ENCODE measurements at regions not wholly inside any gene's neighbourhood (a gene's known extent, or its start where the extent isn't known, plus 50 kb on each side); places are given as distances from the start of the nearest gene placed in this dataset.

DNA sequence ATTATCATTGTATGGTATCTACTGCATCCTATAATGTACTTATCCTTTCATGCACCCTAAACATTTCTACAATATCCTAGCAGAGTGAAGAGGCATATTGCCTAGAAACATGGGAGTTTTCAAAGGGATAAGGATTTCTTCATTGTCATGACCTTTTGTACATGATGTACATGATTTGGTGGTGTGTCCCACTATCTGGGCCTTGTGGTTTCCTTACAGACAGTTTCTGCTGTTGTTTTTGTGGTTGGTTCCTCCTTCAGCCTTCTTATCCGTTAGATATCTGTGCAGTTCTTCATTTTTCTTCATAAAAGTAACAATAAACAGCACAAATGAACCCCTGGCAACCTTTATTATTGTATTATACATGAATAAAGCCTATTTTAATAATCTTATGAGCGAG lies 70.4 kb upstream of the BACH1 start:
- no peak for DNase-seq
- no peak overlapping the region for H3K27ac ChIP-seq
- no peaks in the 10 kb centered on the region for H3K4me1 ChIP-seq
- no peaks in the 10 kb centered on the region for H3K9me3 ChIP-seq
- H3K27me3 ChIP-seq = no peaks in the 10 kb centered on the region
- H3K4me3 ChIP-seq = no peak overlapping the region
- H3K36me3 ChIP-seq = no peaks in the 10 kb centered on the region
- TF ChIP-seq, protein P1, sequence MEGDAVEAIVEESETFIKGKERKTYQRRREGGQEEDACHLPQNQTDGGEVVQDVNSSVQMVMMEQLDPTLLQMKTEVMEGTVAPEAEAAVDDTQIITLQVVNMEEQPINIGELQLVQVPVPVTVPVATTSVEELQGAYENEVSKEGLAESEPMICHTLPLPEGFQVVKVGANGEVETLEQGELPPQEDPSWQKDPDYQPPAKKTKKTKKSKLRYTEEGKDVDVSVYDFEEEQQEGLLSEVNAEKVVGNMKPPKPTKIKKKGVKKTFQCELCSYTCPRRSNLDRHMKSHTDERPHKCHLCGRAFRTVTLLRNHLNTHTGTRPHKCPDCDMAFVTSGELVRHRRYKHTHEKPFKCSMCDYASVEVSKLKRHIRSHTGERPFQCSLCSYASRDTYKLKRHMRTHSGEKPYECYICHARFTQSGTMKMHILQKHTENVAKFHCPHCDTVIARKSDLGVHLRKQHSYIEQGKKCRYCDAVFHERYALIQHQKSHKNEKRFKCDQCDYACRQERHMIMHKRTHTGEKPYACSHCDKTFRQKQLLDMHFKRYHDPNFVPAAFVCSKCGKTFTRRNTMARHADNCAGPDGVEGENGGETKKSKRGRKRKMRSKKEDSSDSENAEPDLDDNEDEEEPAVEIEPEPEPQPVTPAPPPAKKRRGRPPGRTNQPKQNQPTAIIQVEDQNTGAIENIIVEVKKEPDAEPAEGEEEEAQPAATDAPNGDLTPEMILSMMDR (IDR thresholded peaks at IDR 0.05) = no peak
- TF ChIP-seq POLR2A (IDR thresholded peaks at IDR 0.05) = no peak

DNA sequence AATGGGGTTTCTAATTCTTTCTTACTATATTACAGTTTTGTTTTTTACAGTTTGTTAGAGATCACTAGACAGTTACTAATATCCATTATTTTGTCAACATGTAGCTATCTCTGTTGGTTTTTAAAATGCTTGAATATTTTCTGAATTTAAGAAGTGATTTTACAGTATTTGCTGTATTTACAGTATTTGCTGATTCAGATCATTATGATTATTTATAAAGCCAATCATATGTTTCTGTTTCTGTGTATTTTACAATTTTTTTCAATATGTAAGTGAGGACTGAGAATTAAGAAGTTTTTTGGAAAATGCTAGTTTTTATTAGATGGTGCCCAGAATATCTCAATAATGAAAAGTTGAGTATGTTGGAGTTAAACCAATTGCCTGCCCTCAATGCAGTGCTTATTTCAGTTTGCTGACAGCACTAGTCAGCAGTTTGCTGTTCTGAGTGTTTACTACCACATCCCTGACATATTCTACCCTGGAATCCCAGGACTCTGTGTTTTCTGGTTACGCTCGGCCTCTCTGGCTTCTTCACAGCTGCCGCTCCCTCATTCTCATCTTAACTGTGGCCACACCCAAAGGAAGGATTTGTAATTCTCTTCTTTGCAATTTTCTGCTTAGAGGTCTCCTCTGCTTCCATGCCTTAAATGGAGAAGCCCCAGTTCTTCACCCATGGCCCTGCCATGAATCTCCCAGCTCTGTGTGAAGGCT lies 68.0 kb upstream of the BACH1 start:
- no peak for DNase-seq
- Histone ChIP-seq H3K9me3 (no peaks in the 10 kb centered on the region), H3K36me3 (no peaks in the 10 kb centered on the region), H3K4me3 (no peak overlapping the region), H3K27me3 (no peaks in the 10 kb centered on the region), H3K4me1 (no peaks in the 10 kb centered on the region), H3K27ac (no peak overlapping the region)
- no peak for TF ChIP-seq POLR2A (IDR thresholded peaks at IDR 0.05)
- TF ChIP-seq, protein P1 (IDR thresholded peaks at IDR 0.05) = no peak

DNA sequence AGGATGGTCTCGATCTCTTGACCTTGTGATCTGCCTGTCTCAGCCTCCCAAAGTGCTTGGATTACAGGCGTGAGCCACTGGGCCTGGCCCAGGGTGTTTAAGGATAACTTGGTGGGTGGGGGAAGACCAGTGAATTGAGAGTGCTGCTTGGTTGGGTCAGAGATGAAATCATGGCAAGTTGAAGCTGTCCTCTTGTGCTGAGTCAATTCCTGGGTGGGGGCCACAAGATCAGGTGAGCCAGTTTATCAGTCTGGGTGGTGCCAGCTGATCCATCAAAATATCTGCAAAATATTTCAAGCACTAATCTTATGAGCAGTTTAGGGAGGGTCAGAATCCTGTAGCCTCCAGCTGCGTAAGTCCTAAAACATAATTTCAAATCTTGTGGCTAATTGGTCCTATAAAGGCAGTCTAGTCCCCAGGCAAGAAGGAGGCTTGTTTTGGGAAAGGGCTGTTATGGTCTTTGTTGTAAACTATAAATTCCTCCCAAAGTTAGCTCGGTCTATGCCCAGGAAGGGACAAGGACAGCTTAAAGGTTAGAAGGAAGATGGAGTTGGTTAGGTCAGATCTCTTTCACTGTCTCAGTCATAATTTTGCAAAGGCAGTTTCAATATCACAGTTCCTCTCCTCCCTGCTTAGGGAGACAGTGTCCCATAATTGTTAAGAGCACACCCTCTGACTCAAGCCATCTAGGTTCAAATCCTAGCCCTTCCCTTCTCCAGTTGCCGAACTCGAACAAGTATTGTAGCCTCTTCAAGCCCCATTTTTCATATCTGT lies 66.8 kb upstream of the BACH1 start:
- Histone ChIP-seq H3K4me1 (no peaks in the 10 kb centered on the region), H3K9me3 (no peaks in the 10 kb centered on the region), H3K27ac (no peak overlapping the region), H3K36me3 (no peaks in the 10 kb centered on the region), H3K27me3 (no peaks in the 10 kb centered on the region), H3K4me3 (no peak overlapping the region)
- TF ChIP-seq, protein P1 (IDR thresholded peaks at IDR 0.05) = no peak
- no peak for TF ChIP-seq POLR2A (IDR thresholded peaks at IDR 0.05)
- DNase-seq = no peak

DNA sequence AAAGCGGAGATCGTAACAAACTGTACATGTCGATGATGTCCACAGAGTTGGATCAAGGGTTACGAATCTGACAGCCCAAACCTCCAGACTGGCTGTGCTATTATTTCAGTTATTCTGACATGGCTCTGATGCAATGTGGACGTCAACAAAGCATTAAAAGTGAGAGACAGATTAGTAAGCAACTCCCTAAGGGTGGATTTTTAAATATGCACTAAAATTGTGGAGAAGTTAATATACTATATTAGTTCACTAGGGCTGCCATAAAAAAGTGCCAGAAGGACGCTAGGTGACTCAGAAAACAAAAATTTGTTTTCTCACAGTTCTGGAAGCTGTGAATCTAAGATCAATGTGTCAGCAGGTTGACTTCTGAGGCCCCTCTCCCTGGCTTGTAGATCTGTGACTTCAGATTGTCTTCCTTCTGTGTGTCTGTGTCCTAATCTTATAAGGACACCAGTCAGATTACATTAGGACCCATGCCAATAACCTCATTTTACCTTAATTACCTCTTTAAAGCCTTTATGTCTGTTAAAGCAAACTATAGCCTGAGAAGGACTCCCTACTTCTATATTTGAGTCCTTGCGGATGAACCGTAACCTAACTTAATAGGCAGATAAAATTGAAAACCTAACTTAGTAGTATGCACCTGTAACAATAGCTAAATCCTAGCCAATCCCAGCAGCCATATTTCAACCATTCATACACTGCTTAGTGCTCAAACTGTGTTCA lies 66.0 kb upstream of the BACH1 start:
- H3K27me3 ChIP-seq = no peaks in the 10 kb centered on the region
- H3K27ac ChIP-seq = no peak overlapping the region
- TF ChIP-seq, protein P1 (IDR thresholded peaks at IDR 0.05) = no peak
- TF ChIP-seq POLR2A (IDR thresholded peaks at IDR 0.05) = no peak
- H3K9me3 ChIP-seq = no peaks in the 10 kb centered on the region
- no peak overlapping the region for H3K4me3 ChIP-seq
- H3K4me1 ChIP-seq = peaks cover 0 to 3% (median 0%) of the 10 kb centered on the region in 4 donors
- no peak for DNase-seq
- H3K36me3 ChIP-seq = no peaks in the 10 kb centered on the region

DNA sequence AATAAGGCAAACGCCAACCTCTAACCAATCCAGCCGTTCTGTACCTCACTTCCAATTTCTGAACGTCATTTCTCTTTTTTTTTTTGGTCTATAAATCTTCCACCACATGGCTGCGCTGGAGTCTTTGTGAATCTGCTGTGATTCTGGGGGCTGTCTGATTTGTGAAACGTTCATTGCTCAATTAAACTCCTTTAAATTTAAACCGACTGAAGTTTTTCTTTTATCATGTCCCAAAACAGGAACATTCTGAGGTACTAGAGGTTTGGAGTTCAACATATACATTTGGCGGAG lies 65.5 kb upstream of the BACH1 start:
- Histone ChIP-seq H3K36me3 (no peaks in the 10 kb centered on the region), H3K4me3 (no peak overlapping the region), H3K4me1 (peaks cover 0 to 6% (median 0%) of the 10 kb centered on the region in 4 donors), H3K9me3 (no peaks in the 10 kb centered on the region), H3K27me3 (no peaks in the 10 kb centered on the region), H3K27ac (no peak overlapping the region)
- DNase-seq = no peak
- TF ChIP-seq, protein P1 (IDR thresholded peaks at IDR 0.05) = peak in 1 of 6 experiments; percentile 8
- no peak for TF ChIP-seq POLR2A (IDR thresholded peaks at IDR 0.05)

Data from Peyer's patch (tissue), 4 donors.